A673 (cell line): ENCODE measurements at regions not wholly inside any gene's neighbourhood (a gene's known extent, or its start where the extent isn't known, plus 50 kb on each side); places are given as distances from the start of the nearest gene placed in this dataset.

Source experiments
- BruUV-seq: library from RNA; stranded (reverse); fragments of 400-500 nt; replicated peaks from 2 replicates; lab custom pipeline; 2021; lab: Mats Ljungman, UMichigan
- CTCF ChIA-PET: fragments of 300-600 bp; sonication (Branson Sonifier 250); formaldehyde crosslinking; loops from one replicate; lab custom pipeline; 2022; ENCODE audit warnings: antibody characterized with exemption; lab: Charles Lee
- POLR2A ChIA-PET: fragments of 300-600 bp; sonication (Branson Sonifier 250); formaldehyde crosslinking; loops from one replicate; lab custom pipeline; 2022; ENCODE audit warnings: antibody characterized with exemption; ENCODE audit not compliant: low non-redundant PET; lab: Charles Lee
- DNase-seq: peaks from one replicate; pipeline ENCODE4 v3.0.0-alpha.2; 2015; ENCODE audit warnings: low spot score
- H3K27ac ChIP-seq: fragments of 200-600 bp; sonication (generic); 2 replicates; pipeline ENCODE4 v1.5.1; 2016; ENCODE audit warnings: mixed run types, low read depth, mild to moderate bottlenecking, mixed read lengths, antibody characterized with exemption, low read length; ENCODE audit not compliant: poor library complexity, severe bottlenecking
- H3K27me3 ChIP-seq: fragments of 200-600 bp; sonication (generic); replicated peaks from 2 replicates; pipeline ENCODE4 v1.6.1; 2017; ENCODE audit warnings: mixed run types, low read depth, mild to moderate bottlenecking, mixed read lengths, antibody characterized with exemption, low read length; ENCODE audit not compliant: insufficient read depth, poor library complexity
- H3K36me3 ChIP-seq: fragments of 200-600 bp; sonication (generic); 2 replicates; pipeline ENCODE4 v1.6.1; 2016; ENCODE audit warnings: mixed run types, mild to moderate bottlenecking, mixed read lengths, antibody characterized with exemption, low read length; ENCODE audit not compliant: insufficient read depth, poor library complexity, severe bottlenecking
- H3K4me1 ChIP-seq: fragments of 200-600 bp; sonication (generic); 2 replicates; pipeline ENCODE4 v1.6.1; 2017; ENCODE audit warnings: mixed run types, mild to moderate bottlenecking, mixed read lengths, antibody characterized with exemption, low read length; ENCODE audit not compliant: insufficient read depth, poor library complexity, severe bottlenecking
- H3K4me3 ChIP-seq: fragments of 200-600 bp; sonication (generic); 2 replicates; pipeline ENCODE4 v1.5.1; 2016; ENCODE audit warnings: low read depth, mixed run types, mild to moderate bottlenecking, mixed read lengths, low read length; ENCODE audit not compliant: poor library complexity, severe bottlenecking
- H3K9me3 ChIP-seq: fragments of 200-600 bp; sonication (generic); 2 replicates; pipeline ENCODE4 v1.6.1; 2016; ENCODE audit warnings: mixed run types, low read depth, mild to moderate bottlenecking, mixed read lengths, antibody characterized with exemption, low read length; ENCODE audit not compliant: poor library complexity, severe bottlenecking
- EZH2 ChIP-seq: fragments of 200-600 bp; sonication (generic); IDR thresholded peaks from 2 replicates; pipeline ENCODE4 v1.6.1; 2017; ENCODE audit warnings: borderline replicate concordance, low read depth, mild to moderate bottlenecking, mixed read lengths, antibody characterized with exemption, low read length; ENCODE audit not compliant: poor library complexity, severe bottlenecking
- intact Hi-C: fragments of 100-400 bp; cut with micrococcal nuclease; formaldehyde crosslinking; loops from one replicate; pipeline ENCODE4 v1.10.0; 2022; ENCODE audit not compliant: unreplicated experiment
- TF ChIP-seq, protein P1 (sequence below): fragments of 300-800, 200-600 bp; sonication (generic); conservative IDR thresholded peaks from 2 replicates; pipeline ENCODE4 v1.5.1; 2017; ENCODE audit warnings: low read depth, mild to moderate bottlenecking, antibody characterized with exemption, low read length, moderate library complexity, mixed read lengths

- no peak for TF ChIP-seq EZH2
- TF ChIP-seq, protein P1, sequence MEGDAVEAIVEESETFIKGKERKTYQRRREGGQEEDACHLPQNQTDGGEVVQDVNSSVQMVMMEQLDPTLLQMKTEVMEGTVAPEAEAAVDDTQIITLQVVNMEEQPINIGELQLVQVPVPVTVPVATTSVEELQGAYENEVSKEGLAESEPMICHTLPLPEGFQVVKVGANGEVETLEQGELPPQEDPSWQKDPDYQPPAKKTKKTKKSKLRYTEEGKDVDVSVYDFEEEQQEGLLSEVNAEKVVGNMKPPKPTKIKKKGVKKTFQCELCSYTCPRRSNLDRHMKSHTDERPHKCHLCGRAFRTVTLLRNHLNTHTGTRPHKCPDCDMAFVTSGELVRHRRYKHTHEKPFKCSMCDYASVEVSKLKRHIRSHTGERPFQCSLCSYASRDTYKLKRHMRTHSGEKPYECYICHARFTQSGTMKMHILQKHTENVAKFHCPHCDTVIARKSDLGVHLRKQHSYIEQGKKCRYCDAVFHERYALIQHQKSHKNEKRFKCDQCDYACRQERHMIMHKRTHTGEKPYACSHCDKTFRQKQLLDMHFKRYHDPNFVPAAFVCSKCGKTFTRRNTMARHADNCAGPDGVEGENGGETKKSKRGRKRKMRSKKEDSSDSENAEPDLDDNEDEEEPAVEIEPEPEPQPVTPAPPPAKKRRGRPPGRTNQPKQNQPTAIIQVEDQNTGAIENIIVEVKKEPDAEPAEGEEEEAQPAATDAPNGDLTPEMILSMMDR: no peak
- no peak overlapping the region for H3K27ac ChIP-seq
- H3K27me3 ChIP-seq: no peaks in the 10 kb centered on the region
- intact Hi-C loops: loop anchor here (5.0 kb wide), 1 partner anchor 161 kb away; no protein-coding TSS in a partner anchor
- H3K9me3 ChIP-seq: no peaks in the 10 kb centered on the region
- POLR2A ChIA-PET: no interaction called here
- CTCF ChIA-PET: interaction anchor here (1.5 kb wide), 1 partner anchor 163 kb away, joined by 7 read pairs; no protein-coding TSS in a partner anchor
- no peak for DNase-seq
- H3K4me1 ChIP-seq: no peaks in the 10 kb centered on the region
- no TSS peak for BruUV-seq
- H3K4me3 ChIP-seq: no peak overlapping the region
- H3K36me3 ChIP-seq: no peaks in the 10 kb centered on the region
Measured at GRCh38 chr6:25018568-25018954, 82.8 kb upstream of the RIPOR2 start.

DNA sequence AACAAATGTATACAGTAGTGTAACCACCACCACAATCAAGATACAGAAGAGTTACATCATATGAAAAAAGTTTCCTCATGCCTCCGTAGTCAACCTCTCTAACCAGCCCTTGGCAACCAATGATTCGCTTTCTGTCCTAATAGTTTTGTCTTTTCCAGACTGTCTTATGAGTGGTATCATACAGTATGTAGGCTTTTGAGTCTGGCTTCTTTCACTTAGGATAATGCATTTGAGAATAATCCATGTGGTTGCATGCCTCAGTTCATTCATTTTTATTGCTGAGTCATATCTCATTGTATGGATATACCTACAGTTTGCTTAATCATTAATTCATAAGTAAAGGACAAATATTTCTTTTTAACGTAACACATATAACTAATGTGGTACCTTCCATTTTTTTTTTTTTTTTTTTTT lies 86.4 kb upstream of the RIPOR2 start:
- DNase-seq: no peak
- ChIA-PET POLR2A (interaction anchor here (0.9 kb wide), 1 partner anchor 32 kb away, joined by 3 read pairs; no protein-coding TSS in a partner anchor), CTCF (no interaction called here)
- no peaks in the 10 kb centered on the region for H3K36me3 ChIP-seq
- no peaks in the 10 kb centered on the region for H3K27me3 ChIP-seq
- H3K4me1 ChIP-seq: peaks cover 7% of the 10 kb centered on the region
- no peak overlapping the region for H3K27ac ChIP-seq
- TF ChIP-seq, protein P1: no peak
- no peak for TF ChIP-seq EZH2
- intact Hi-C loops: no loop called here
- no TSS peak for BruUV-seq
- no peak overlapping the region for H3K4me3 ChIP-seq
- no peaks in the 10 kb centered on the region for H3K9me3 ChIP-seq

DNA sequence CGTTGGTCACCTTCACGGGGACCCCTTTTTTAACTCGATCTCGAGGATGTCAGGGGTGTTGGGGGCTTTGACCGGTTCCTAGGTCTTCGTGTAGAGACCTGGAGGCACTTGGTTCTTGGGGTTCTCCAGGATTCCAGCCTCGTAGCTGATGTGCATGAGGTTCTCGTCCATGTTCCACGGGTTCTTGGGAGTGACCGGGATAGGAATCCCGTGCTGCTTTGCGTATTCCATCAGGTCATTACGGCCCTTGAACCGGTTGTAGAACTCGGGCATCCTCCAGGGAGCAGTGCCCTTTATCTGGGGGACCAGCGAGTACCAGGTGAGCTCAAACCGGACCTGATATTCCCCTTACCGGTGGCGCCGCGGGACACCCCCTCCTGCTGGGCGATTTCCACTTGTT lies 88.0 kb upstream of the RIPOR2 start:
- Histone ChIP-seq H3K27me3 (no peaks in the 10 kb centered on the region), H3K4me3 (no peak overlapping the region), H3K4me1 (peaks cover 19% of the 10 kb centered on the region), H3K36me3 (no peaks in the 10 kb centered on the region), H3K27ac (no peak overlapping the region), H3K9me3 (no peaks in the 10 kb centered on the region)
- intact Hi-C loops: no loop called here
- POLR2A ChIA-PET: no interaction called here
- no TSS peak for BruUV-seq
- CTCF ChIA-PET: no interaction called here
- TF ChIP-seq, protein P1: no peak
- no peak for TF ChIP-seq EZH2
- DNase-seq: no peak
